ENCODE measurements at regions not wholly inside any gene's neighbourhood (a gene's known extent, or its start where the extent isn't known, plus 50 kb on each side); places are given as distances from the start of the nearest gene placed in this dataset.
A peak's percentile ranks its signal among the peaks of the same experiment; 100 is the strongest.

DNA sequence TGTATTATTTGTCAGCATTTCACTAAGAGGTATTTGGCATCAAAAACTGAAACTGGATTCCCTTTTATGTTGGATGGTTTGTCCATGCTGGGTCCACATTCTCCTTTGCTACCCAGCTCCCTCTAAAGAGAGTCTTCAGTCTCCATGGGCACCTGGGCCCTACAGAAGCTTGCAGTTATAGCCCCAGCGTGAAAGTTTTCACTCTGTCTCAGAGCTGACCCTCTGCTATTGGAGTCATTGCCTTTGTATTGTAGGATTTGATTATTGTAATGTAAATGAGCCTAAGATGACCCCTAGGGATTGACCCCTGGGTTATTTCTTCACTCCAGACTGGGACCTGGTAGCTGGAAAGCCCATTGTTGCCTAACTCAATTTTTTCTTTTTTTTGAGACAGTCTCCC is 1026.5 kb upstream of the EEF2KMT start:
- Histone ChIP-seq H3K4me1 (ENCODE audit: insufficient read depth, insufficient read length) (no peaks in the 10 kb centered on the region), H3K9ac (ENCODE audit: insufficient read length, low read depth) (no peak overlapping the region), H3K36me3 (ENCODE audit: insufficient read depth, insufficient read length, low read length) (no peaks in the 10 kb centered on the region), H3K9me3 (ENCODE audit: insufficient read depth, low read length) (peaks cover 7% of the 10 kb centered on the region; the same call in 1 of the 2 replicates), H3K27me3 (ENCODE audit: insufficient read depth, insufficient read length) (no peaks in the 10 kb centered on the region), H3K4me3 (ENCODE audit: insufficient read length, low read depth) (no peak overlapping the region)
- TF ChIP-seq SUZ12 (IDR thresholded peaks at IDR 0.05; ENCODE audit: extremely low read depth, insufficient read depth, insufficient read length) (no peak), ZNF274 (IDR thresholded peaks at IDR 0.05; ENCODE audit: low read depth, low read length) (no peak), YY1 (IDR thresholded peaks at IDR 0.05; ENCODE audit: insufficient read depth, insufficient read length) (no peak)
- DNase-seq (ENCODE audit: low read depth, low spot score): peak; percentile 13

DNA sequence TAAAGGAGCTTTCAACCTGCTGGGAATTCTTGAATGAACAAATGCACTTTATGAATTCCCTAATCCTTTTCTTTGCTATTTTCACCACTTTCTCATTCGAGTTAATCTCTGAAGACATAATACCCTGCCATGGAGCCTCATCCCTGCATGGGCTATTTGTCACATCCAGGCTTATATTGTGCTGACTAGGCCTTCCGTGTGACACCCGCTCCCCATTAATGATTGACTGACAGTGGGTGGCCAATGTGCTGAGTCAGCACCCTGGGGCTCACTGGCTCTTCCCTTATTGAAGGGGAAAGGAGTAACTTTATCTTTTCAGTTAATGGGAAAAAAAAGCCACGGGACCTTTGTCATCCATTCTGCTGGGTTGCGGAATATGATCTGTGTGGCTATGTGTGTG is 1024.8 kb upstream of the EEF2KMT start:
- Histone ChIP-seq H3K27me3 (ENCODE audit: insufficient read depth, insufficient read length) (no peaks in the 10 kb centered on the region), H3K4me1 (ENCODE audit: insufficient read depth, insufficient read length) (no peaks in the 10 kb centered on the region), H3K9ac (ENCODE audit: insufficient read length, low read depth) (no peak overlapping the region), H3K9me3 (ENCODE audit: insufficient read depth, low read length) (peaks cover 7% of the 10 kb centered on the region; the same call in 1 of the 2 replicates), H3K36me3 (ENCODE audit: insufficient read depth, insufficient read length, low read length) (no peaks in the 10 kb centered on the region), H3K4me3 (ENCODE audit: insufficient read length, low read depth) (no peak overlapping the region)
- DNase-seq (ENCODE audit: low read depth, low spot score): no peak
- TF ChIP-seq YY1 (IDR thresholded peaks at IDR 0.05; ENCODE audit: insufficient read depth, insufficient read length) (no peak), SUZ12 (IDR thresholded peaks at IDR 0.05; ENCODE audit: extremely low read depth, insufficient read depth, insufficient read length) (no peak), ZNF274 (IDR thresholded peaks at IDR 0.05; ENCODE audit: low read depth, low read length) (no peak)

DNA sequence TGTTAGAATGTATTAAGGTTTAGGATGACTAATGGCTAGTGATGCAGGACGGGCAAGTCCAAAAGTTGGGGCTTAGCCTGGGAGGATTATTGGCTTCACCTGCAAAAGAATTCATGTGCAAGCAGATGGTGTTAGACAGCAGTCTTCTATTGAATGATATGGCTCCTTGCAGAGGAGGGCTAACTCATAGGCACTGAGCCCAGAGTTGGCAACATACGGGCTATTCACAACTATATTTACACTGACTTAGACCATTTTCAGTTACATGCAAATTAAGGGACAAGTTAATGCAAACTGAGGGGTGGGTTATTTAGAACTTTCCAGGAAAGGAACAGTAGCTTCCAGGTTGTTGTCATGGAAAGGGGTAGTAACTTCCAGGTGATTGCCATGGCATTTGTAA is 1017.1 kb upstream of the EEF2KMT start:
- no peaks in the 10 kb centered on the region for H3K4me1 ChIP-seq (ENCODE audit: insufficient read depth, insufficient read length)
- no peaks in the 10 kb centered on the region for H3K36me3 ChIP-seq (ENCODE audit: insufficient read depth, insufficient read length, low read length)
- H3K9me3 ChIP-seq (ENCODE audit: insufficient read depth, low read length): no peaks in the 10 kb centered on the region
- no peak overlapping the region for H3K9ac ChIP-seq (ENCODE audit: insufficient read length, low read depth)
- no peak for DNase-seq (ENCODE audit: low read depth, low spot score)
- no peak overlapping the region for H3K4me3 ChIP-seq (ENCODE audit: insufficient read length, low read depth)
- H3K27me3 ChIP-seq (ENCODE audit: insufficient read depth, insufficient read length): no peaks in the 10 kb centered on the region
- TF ChIP-seq ZNF274 (IDR thresholded peaks at IDR 0.05; ENCODE audit: low read depth, low read length) (no peak), SUZ12 (IDR thresholded peaks at IDR 0.05; ENCODE audit: extremely low read depth, insufficient read depth, insufficient read length) (no peak), YY1 (IDR thresholded peaks at IDR 0.05; ENCODE audit: insufficient read depth, insufficient read length) (no peak)

DNA sequence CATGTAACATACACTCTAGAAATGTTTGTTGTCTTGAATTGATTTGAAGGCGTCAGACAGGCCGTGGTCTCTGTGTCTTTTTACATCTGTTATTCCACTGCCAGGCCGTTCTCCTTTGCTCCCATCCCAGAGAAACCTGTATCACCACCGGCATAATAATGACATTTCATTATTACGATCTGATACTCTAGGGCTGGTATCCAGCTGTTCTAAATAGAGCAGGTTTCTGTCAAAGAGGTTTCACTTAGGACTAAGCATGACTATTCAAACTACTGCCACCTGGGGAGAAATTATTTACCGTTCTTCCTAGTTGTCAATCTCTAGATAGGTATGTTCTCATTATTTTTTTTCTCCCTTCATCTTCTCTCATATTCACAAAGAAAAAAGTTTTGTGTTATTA is 1016.2 kb upstream of the EEF2KMT start:
- no peaks in the 10 kb centered on the region for H3K9me3 ChIP-seq (ENCODE audit: insufficient read depth, low read length)
- no peak for DNase-seq (ENCODE audit: low read depth, low spot score)
- H3K4me3 ChIP-seq (ENCODE audit: insufficient read length, low read depth): no peak overlapping the region
- no peak overlapping the region for H3K9ac ChIP-seq (ENCODE audit: insufficient read length, low read depth)
- no peaks in the 10 kb centered on the region for H3K27me3 ChIP-seq (ENCODE audit: insufficient read depth, insufficient read length)
- TF ChIP-seq ZNF274 (IDR thresholded peaks at IDR 0.05; ENCODE audit: low read depth, low read length) (no peak), SUZ12 (IDR thresholded peaks at IDR 0.05; ENCODE audit: extremely low read depth, insufficient read depth, insufficient read length) (no peak), YY1 (IDR thresholded peaks at IDR 0.05; ENCODE audit: insufficient read depth, insufficient read length) (no peak)
- no peaks in the 10 kb centered on the region for H3K4me1 ChIP-seq (ENCODE audit: insufficient read depth, insufficient read length)
- H3K36me3 ChIP-seq (ENCODE audit: insufficient read depth, insufficient read length, low read length): no peaks in the 10 kb centered on the region

DNA sequence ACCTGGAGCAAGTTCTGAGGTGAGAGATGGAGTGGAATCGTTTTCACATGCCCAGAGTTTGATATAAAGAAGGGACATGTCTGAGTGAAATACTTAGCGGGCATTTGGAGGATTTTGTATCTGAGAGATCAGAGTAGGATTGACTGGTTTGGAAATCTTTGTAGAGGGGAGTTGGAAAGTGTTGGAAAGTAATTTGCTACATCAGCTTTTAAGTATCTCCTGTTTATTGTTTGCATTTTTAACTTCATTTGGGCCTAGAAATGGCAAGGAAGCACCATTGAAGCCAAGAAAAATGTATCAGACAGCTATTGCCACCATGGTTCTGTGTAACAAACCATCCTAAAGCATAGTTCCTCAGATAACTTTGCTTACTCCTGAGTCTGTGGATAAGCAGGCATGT is 1015.1 kb upstream of the EEF2KMT start:
- no peak for TF ChIP-seq SUZ12 (IDR thresholded peaks at IDR 0.05; ENCODE audit: extremely low read depth, insufficient read depth, insufficient read length)
- no peak for TF ChIP-seq ZNF274 (IDR thresholded peaks at IDR 0.05; ENCODE audit: low read depth, low read length)
- no peak for TF ChIP-seq YY1 (IDR thresholded peaks at IDR 0.05; ENCODE audit: insufficient read depth, insufficient read length)
- Histone ChIP-seq H3K27me3 (ENCODE audit: insufficient read depth, insufficient read length) (no peaks in the 10 kb centered on the region), H3K36me3 (ENCODE audit: insufficient read depth, insufficient read length, low read length) (no peaks in the 10 kb centered on the region), H3K9ac (ENCODE audit: insufficient read length, low read depth) (no peak overlapping the region), H3K9me3 (ENCODE audit: insufficient read depth, low read length) (no peaks in the 10 kb centered on the region), H3K4me1 (ENCODE audit: insufficient read depth, insufficient read length) (no peaks in the 10 kb centered on the region), H3K4me3 (ENCODE audit: insufficient read length, low read depth) (no peak overlapping the region)
- no peak for DNase-seq (ENCODE audit: low read depth, low spot score)

DNA sequence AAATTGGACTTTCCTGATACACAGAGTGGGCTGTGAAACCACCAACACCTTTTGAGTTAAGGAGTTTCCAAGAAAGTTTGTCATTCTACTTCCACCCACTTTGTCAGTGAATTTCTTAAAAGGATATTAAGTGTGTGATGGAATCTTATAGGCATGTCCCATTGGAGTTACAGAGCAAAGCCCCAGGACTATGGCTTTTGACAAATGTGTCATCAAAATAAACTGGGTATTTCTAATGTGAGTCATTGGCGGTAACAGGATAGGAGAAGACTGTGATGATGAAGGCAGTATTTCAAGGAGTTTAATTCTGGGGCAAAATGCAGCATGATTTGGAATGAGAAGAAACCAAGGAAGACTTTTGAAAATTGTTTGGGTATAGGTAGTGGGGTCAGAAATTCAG is 1013.8 kb upstream of the EEF2KMT start:
- no peak overlapping the region for H3K9ac ChIP-seq (ENCODE audit: insufficient read length, low read depth)
- peaks cover 6% of the 10 kb centered on the region; the same call in 1 of the 2 replicates for H3K9me3 ChIP-seq (ENCODE audit: insufficient read depth, low read length)
- no peak for DNase-seq (ENCODE audit: low read depth, low spot score)
- TF ChIP-seq YY1 (IDR thresholded peaks at IDR 0.05; ENCODE audit: insufficient read depth, insufficient read length): no peak
- no peak for TF ChIP-seq ZNF274 (IDR thresholded peaks at IDR 0.05; ENCODE audit: low read depth, low read length)
- no peak for TF ChIP-seq SUZ12 (IDR thresholded peaks at IDR 0.05; ENCODE audit: extremely low read depth, insufficient read depth, insufficient read length)
- no peak overlapping the region for H3K4me3 ChIP-seq (ENCODE audit: insufficient read length, low read depth)
- no peaks in the 10 kb centered on the region for H3K4me1 ChIP-seq (ENCODE audit: insufficient read depth, insufficient read length)
- no peaks in the 10 kb centered on the region for H3K36me3 ChIP-seq (ENCODE audit: insufficient read depth, insufficient read length, low read length)
- no peaks in the 10 kb centered on the region for H3K27me3 ChIP-seq (ENCODE audit: insufficient read depth, insufficient read length)

DNA sequence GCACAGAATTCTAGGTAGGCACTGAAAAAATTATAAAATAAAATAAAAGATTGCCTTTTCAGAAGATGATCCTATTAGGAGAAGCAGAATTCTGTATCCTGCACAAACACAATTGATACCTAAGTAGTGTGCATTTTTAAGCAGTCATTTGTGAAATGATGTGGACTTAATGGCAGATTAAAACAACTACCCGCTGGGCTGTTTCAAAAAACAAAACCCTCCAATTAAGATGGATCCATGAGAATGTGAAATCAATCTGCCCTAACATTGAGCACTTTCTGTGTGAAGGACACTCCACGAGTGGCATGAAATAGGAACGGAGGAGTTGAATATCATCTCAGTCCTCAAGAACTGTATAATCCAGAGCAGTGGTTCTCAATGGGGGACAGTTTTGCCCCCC is 1012.8 kb upstream of the EEF2KMT start:
- TF ChIP-seq ZNF274 (IDR thresholded peaks at IDR 0.05; ENCODE audit: low read depth, low read length) (no peak), YY1 (IDR thresholded peaks at IDR 0.05; ENCODE audit: insufficient read depth, insufficient read length) (no peak)
- H3K4me1 ChIP-seq (ENCODE audit: insufficient read depth, insufficient read length): no peaks in the 10 kb centered on the region
- H3K9me3 ChIP-seq (ENCODE audit: insufficient read depth, low read length): peaks cover 11% of the 10 kb centered on the region; the same call in 1 of the 2 replicates
- no peaks in the 10 kb centered on the region for H3K36me3 ChIP-seq (ENCODE audit: insufficient read depth, insufficient read length, low read length)
- no peak for DNase-seq (ENCODE audit: low read depth, low spot score)
- H3K9ac ChIP-seq (ENCODE audit: insufficient read length, low read depth): no peak overlapping the region
- no peak overlapping the region for H3K4me3 ChIP-seq (ENCODE audit: insufficient read length, low read depth)
- no peaks in the 10 kb centered on the region for H3K27me3 ChIP-seq (ENCODE audit: insufficient read depth, insufficient read length)

DNA sequence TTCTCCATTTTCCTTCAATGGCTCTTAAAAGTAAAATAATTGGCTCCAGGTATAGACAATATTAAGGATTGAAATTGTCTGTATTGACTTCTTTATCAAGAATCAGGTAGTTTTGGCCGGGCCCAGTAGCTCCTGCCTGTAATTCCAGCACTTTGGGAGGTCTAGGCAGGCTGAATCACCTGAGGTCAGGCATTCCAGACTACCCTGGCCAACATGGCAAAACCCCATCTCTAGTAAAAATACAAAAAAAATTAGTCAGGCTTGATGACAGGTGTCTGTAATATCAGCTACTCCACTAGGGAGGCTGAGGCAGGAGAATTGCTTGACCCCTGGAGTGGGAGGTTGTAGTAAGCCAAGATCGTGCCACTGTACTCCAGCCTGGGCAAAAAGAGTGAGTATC is 1008.5 kb upstream of the EEF2KMT start:
- DNase-seq (ENCODE audit: low read depth, low spot score): no peak
- H3K36me3 ChIP-seq (ENCODE audit: insufficient read depth, insufficient read length, low read length): no peaks in the 10 kb centered on the region
- no peaks in the 10 kb centered on the region for H3K4me1 ChIP-seq (ENCODE audit: insufficient read depth, insufficient read length)
- no peaks in the 10 kb centered on the region for H3K27me3 ChIP-seq (ENCODE audit: insufficient read depth, insufficient read length)
- no peak overlapping the region for H3K4me3 ChIP-seq (ENCODE audit: insufficient read length, low read depth)
- TF ChIP-seq SUZ12 (IDR thresholded peaks at IDR 0.05; ENCODE audit: extremely low read depth, insufficient read depth, insufficient read length) (no peak), ZNF274 (IDR thresholded peaks at IDR 0.05; ENCODE audit: low read depth, low read length) (no peak)
- peaks cover 23% of the 10 kb centered on the region; the same call in 1 of the 2 replicates for H3K9me3 ChIP-seq (ENCODE audit: insufficient read depth, low read length)
- no peak overlapping the region for H3K9ac ChIP-seq (ENCODE audit: insufficient read length, low read depth)
